GM23338 (cell line): ENCODE measurements at regions not wholly inside any gene's neighbourhood (a gene's known extent, or its start where the extent isn't known, plus 50 kb on each side); places are given as distances from the start of the nearest gene placed in this dataset.

Experiments used
- ATAC-seq: fragments of 200-7000 bp; cut with Tn5 transposase; 3 replicates; pipeline ENCODE4 v1.9.1; 2020
- DNase-seq: peaks from one replicate; pipeline ENCODE4 v3.0.0-alpha.2; 2015; ENCODE audit warnings: low spot score
- H2AFZ ChIP-seq: fragments of 200-600 bp; sonication (generic); 2 replicates; pipeline ENCODE4 v1.8.0; 2016; ENCODE audit warnings: antibody characterized with exemption, mild to moderate bottlenecking, moderate library complexity
- H3F3A ChIP-seq: fragments of 200-600 bp; sonication (generic); replicated peaks from 2 replicates; pipeline ENCODE4 v1.8.0; 2017; ENCODE audit warnings: antibody characterized with exemption, mixed run types, low read depth
- H3K27ac ChIP-seq: fragments of 200-600 bp; sonication (generic); 2 replicates; pipeline ENCODE4 v1.6.1; 2016; ENCODE audit warnings: low read depth
- H3K27me3 ChIP-seq: fragments of 200-600 bp; sonication (generic); 2 replicates; pipeline ENCODE4 v1.8.0; 2016; ENCODE audit warnings: mild to moderate bottlenecking, mixed run types, moderate library complexity; ENCODE audit not compliant: insufficient read depth
- H3K36me3 ChIP-seq: fragments of 200-600 bp; sonication (generic); 2 replicates; pipeline ENCODE4 v1.8.0; 2016; ENCODE audit warnings: mild to moderate bottlenecking; ENCODE audit not compliant: insufficient read depth
- H3K4me1 ChIP-seq: fragments of 200-600 bp; sonication (generic); 2 replicates; pipeline ENCODE4 v1.8.0; 2016; ENCODE audit warnings: mild to moderate bottlenecking, moderate library complexity; ENCODE audit not compliant: insufficient read depth
- H3K4me2 ChIP-seq: fragments of 200-600 bp; sonication (generic); 2 replicates; pipeline ENCODE4 v1.7.1; 2017; ENCODE audit warnings: mixed run types
- H3K4me3 ChIP-seq: fragments of 200-600 bp; sonication (generic); 2 replicates; pipeline ENCODE4 v1.6.1; 2016; ENCODE audit warnings: mixed run types
- H3K79me2 ChIP-seq: fragments of 200-600 bp; sonication (generic); replicated peaks from 2 replicates; pipeline ENCODE4 v1.8.0; 2017; ENCODE audit warnings: mild to moderate bottlenecking; ENCODE audit not compliant: insufficient read depth
- H3K9me2 ChIP-seq: fragments of 200-600 bp; sonication (generic); 2 replicates; pipeline ENCODE4 v1.8.0; 2017; ENCODE audit not compliant: insufficient read depth
- H4K20me1 ChIP-seq: fragments of 200-600 bp; sonication (generic); replicated peaks from 2 replicates; pipeline ENCODE4 v1.8.0; 2017; ENCODE audit warnings: mild to moderate bottlenecking; ENCODE audit not compliant: insufficient read depth
- H3K27ac Mint-ChIP-seq: 2 replicates; pipeline ENCODE4 v1.8.0; 2020; ENCODE audit warnings: inconsistent platforms, mild to moderate bottlenecking, moderate library complexity, mixed read lengths
- H3K27me3 Mint-ChIP-seq: 3 replicates; pipeline ENCODE4 v1.8.0; 2022; ENCODE audit warnings: low read depth, mild to moderate bottlenecking, moderate library complexity, mixed read lengths, inconsistent platforms; ENCODE audit not compliant: insufficient read depth, poor library complexity
- H3K36me3 Mint-ChIP-seq: 3 replicates; pipeline ENCODE4 v1.8.0; 2021; ENCODE audit warnings: low read depth, mild to moderate bottlenecking, inconsistent platforms, moderate library complexity, mixed read lengths
- H3K4me1 Mint-ChIP-seq: 3 replicates; pipeline ENCODE4 v1.8.0; 2020; ENCODE audit warnings: mild to moderate bottlenecking, inconsistent platforms, mixed read lengths
- H3K4me3 Mint-ChIP-seq: 3 replicates; pipeline ENCODE4 v1.8.0; 2021; ENCODE audit warnings: moderate library complexity, mild to moderate bottlenecking, inconsistent platforms, mixed read lengths
- H3K9me3 Mint-ChIP-seq: 3 replicates; pipeline ENCODE4 v1.8.0; 2020; ENCODE audit warnings: moderate library complexity, mild to moderate bottlenecking, inconsistent platforms, mixed read lengths
- CREB1 ChIP-seq: fragments of 250-450 bp; sonication (Bioruptor Pico); IDR thresholded peaks from 2 replicates; pipeline ENCODE4 v1.5.0; 2020; ENCODE audit warnings: low read depth, mild to moderate bottlenecking, moderate library complexity
- CTCF ChIP-seq, 2 experiments: fragments of 200-600 bp in 1 of 2; sonication (generic) in 1 of 2; conservative IDR thresholded peaks; 2 replicates each; pipeline versions ENCODE4 v1.5.1 to v1.6.1; 2016 to 2017; ENCODE audit warnings: antibody characterized with exemption in 2 of 2, low read depth in 2 of 2, mild to moderate bottlenecking in 2 of 2, moderate library complexity in 1 of 2
- EZH2 ChIP-seq: fragments of 200-600 bp; sonication (generic); IDR thresholded peaks from one replicate; pipeline ENCODE4 v1.8.0; 2017; ENCODE audit warnings: antibody characterized with exemption, mild to moderate bottlenecking, low read depth; ENCODE audit not compliant: unreplicated experiment
- EZH2phosphoT487 ChIP-seq: fragments of 200-600 bp; sonication (generic); IDR thresholded peaks from one replicate; pipeline ENCODE4 v1.8.1; 2018; ENCODE audit warnings: antibody characterized with exemption; ENCODE audit not compliant: unreplicated experiment
- JUNB ChIP-seq: IDR thresholded peaks from one replicate; pipeline ENCODE4 v1.6.1; 2016; ENCODE audit warnings: antibody characterized with exemption; ENCODE audit not compliant: unreplicated experiment
- NANOG ChIP-seq: IDR thresholded peaks from 2 replicates; pipeline ENCODE4 v1.6.1; 2016; ENCODE audit warnings: antibody characterized with exemption, borderline replicate concordance
- POLR2AphosphoS5 ChIP-seq: IDR thresholded peaks from 2 replicates; pipeline ENCODE4 v1.6.1; 2016; ENCODE audit warnings: antibody characterized with exemption, low read depth
- STAT1 ChIP-seq: IDR thresholded peaks from one replicate; pipeline ENCODE4 v1.6.1; 2016; ENCODE audit warnings: antibody characterized with exemption; ENCODE audit not compliant: unreplicated experiment
- ZNF114 ChIP-seq: fragments of 250-450 bp; sonication (Bioruptor Pico); IDR thresholded peaks from 2 replicates; pipeline ENCODE4 v1.5.0; 2020; ENCODE audit warnings: mild to moderate bottlenecking, moderate library complexity
- ZNF331 ChIP-seq: fragments of 250-450 bp; sonication (Bioruptor Pico); IDR thresholded peaks from 2 replicates; pipeline ENCODE4 v1.5.0; 2020; ENCODE audit warnings: low read depth, mild to moderate bottlenecking, moderate library complexity
- TF ChIP-seq, protein P1 (sequence below): IDR thresholded peaks from one replicate; pipeline ENCODE4 v1.6.1; 2018; ENCODE audit warnings: antibody characterized with exemption; ENCODE audit not compliant: unreplicated experiment
- TF ChIP-seq, protein P2 (sequence below): fragments of 250-450 bp; sonication (Bioruptor Pico); IDR thresholded peaks from 2 replicates; pipeline ENCODE4 v1.5.0; 2020; ENCODE audit warnings: mild to moderate bottlenecking, moderate library complexity
- TF ChIP-seq, protein P3 (sequence below): IDR thresholded peaks from 2 replicates; pipeline ENCODE4 v1.6.1; 2016; ENCODE audit warnings: antibody characterized with exemption

DNA sequence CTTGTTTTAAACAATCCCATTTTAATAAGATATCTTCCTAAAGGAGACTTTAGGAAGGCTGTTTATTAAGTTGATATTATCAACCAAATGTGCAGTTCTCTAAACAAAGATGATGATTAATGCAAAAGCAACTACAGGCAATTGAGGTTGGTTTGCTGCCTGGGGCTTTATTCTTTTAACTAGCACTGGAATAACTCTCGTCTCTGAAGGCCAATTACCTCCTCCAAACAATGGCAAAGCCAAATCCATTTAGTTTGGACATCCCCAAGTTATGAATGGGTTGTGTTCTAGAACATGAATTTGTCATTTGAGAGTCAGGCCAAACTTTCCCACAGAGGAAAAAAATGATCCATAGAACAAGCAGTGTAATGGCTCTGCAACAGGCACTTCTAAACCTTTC lies 114.1 kb downstream of the SLC16A9 start:
- H3K4me3 Mint-ChIP-seq = no peak overlapping the region
- no peaks in the 10 kb centered on the region; the same call in 2 of the 3 replicates for H3K9me3 Mint-ChIP-seq
- H3K9me2 ChIP-seq = no peaks in the 10 kb centered on the region
- H3K4me1 Mint-ChIP-seq = no peaks in the 10 kb centered on the region
- no peaks in the 10 kb centered on the region for H3K4me1 ChIP-seq
- no peaks in the 10 kb centered on the region for H3K36me3 Mint-ChIP-seq
- H3K79me2 ChIP-seq = no peaks in the 10 kb centered on the region
- H3K36me3 ChIP-seq = no peaks in the 10 kb centered on the region
- no peak overlapping the region for H3K27ac Mint-ChIP-seq
- no peak for TF ChIP-seq STAT1
- no peak for TF ChIP-seq EZH2phosphoT487
- TF ChIP-seq CREB1 (CRISPR knock-in tag) = no peak
- no peak for TF ChIP-seq ZNF331 (CRISPR knock-in tag)
- no peak for TF ChIP-seq CTCF (conservative IDR thresholded peaks at IDR 0.05; ENCODE audit: low read depth in 2 of 2)
- TF ChIP-seq ZNF114 (CRISPR knock-in tag) = no peak
- TF ChIP-seq, protein P1, sequence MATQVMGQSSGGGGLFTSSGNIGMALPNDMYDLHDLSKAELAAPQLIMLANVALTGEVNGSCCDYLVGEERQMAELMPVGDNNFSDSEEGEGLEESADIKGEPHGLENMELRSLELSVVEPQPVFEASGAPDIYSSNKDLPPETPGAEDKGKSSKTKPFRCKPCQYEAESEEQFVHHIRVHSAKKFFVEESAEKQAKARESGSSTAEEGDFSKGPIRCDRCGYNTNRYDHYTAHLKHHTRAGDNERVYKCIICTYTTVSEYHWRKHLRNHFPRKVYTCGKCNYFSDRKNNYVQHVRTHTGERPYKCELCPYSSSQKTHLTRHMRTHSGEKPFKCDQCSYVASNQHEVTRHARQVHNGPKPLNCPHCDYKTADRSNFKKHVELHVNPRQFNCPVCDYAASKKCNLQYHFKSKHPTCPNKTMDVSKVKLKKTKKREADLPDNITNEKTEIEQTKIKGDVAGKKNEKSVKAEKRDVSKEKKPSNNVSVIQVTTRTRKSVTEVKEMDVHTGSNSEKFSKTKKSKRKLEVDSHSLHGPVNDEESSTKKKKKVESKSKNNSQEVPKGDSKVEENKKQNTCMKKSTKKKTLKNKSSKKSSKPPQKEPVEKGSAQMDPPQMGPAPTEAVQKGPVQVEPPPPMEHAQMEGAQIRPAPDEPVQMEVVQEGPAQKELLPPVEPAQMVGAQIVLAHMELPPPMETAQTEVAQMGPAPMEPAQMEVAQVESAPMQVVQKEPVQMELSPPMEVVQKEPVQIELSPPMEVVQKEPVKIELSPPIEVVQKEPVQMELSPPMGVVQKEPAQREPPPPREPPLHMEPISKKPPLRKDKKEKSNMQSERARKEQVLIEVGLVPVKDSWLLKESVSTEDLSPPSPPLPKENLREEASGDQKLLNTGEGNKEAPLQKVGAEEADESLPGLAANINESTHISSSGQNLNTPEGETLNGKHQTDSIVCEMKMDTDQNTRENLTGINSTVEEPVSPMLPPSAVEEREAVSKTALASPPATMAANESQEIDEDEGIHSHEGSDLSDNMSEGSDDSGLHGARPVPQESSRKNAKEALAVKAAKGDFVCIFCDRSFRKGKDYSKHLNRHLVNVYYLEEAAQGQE = no peak
- TF ChIP-seq EZH2 = no peak
- TF ChIP-seq JUNB = no peak
- TF ChIP-seq POLR2AphosphoS5 = no peak
- TF ChIP-seq, protein P2, sequence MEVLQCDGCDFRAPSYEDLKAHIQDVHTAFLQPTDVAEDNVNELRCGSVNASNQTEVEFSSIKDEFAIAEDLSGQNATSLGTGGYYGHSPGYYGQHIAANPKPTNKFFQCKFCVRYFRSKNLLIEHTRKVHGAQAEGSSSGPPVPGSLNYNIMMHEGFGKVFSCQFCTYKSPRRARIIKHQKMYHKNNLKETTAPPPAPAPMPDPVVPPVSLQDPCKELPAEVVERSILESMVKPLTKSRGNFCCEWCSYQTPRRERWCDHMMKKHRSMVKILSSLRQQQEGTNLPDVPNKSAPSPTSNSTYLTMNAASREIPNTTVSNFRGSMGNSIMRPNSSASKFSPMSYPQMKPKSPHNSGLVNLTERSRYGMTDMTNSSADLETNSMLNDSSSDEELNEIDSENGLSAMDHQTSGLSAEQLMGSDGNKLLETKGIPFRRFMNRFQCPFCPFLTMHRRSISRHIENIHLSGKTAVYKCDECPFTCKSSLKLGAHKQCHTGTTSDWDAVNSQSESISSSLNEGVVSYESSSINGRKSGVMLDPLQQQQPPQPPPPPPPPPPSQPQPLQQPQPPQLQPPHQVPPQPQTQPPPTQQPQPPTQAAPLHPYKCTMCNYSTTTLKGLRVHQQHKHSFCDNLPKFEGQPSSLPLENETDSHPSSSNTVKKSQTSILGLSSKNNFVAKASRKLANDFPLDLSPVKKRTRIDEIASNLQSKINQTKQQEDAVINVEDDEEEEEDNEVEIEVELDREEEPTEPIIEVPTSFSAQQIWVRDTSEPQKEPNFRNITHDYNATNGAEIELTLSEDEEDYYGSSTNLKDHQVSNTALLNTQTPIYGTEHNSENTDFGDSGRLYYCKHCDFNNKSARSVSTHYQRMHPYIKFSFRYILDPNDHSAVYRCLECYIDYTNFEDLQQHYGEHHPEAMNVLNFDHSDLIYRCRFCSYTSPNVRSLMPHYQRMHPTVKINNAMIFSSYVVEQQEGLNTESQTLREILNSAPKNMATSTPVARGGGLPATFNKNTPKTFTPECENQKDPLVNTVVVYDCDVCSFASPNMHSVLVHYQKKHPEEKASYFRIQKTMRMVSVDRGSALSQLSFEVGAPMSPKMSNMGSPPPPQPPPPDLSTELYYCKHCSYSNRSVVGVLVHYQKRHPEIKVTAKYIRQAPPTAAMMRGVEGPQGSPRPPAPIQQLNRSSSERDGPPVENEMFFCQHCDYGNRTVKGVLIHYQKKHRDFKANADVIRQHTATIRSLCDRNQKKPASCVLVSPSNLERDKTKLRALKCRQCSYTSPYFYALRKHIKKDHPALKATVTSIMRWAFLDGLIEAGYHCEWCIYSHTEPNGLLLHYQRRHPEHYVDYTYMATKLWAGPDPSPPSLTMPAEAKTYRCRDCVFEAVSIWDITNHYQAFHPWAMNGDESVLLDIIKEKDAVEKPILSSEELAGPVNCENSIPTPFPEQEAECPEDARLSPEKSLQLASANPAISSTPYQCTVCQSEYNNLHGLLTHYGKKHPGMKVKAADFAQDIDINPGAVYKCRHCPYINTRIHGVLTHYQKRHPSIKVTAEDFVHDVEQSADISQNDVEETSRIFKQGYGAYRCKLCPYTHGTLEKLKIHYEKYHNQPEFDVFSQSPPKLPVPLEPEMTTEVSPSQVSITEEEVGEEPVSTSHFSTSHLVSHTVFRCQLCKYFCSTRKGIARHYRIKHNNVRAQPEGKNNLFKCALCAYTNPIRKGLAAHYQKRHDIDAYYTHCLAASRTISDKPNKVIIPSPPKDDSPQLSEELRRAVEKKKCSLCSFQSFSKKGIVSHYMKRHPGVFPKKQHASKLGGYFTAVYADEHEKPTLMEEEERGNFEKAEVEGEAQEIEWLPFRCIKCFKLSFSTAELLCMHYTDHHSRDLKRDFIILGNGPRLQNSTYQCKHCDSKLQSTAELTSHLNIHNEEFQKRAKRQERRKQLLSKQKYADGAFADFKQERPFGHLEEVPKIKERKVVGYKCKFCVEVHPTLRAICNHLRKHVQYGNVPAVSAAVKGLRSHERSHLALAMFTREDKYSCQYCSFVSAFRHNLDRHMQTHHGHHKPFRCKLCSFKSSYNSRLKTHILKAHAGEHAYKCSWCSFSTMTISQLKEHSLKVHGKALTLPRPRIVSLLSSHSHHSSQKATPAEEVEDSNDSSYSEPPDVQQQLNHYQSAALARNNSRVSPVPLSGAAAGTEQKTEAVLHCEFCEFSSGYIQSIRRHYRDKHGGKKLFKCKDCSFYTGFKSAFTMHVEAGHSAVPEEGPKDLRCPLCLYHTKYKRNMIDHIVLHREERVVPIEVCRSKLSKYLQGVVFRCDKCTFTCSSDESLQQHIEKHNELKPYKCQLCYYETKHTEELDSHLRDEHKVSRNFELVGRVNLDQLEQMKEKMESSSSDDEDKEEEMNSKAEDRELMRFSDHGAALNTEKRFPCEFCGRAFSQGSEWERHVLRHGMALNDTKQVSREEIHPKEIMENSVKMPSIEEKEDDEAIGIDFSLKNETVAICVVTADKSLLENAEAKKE (CRISPR knock-in tag) = no peak
- TF ChIP-seq, protein P3, sequence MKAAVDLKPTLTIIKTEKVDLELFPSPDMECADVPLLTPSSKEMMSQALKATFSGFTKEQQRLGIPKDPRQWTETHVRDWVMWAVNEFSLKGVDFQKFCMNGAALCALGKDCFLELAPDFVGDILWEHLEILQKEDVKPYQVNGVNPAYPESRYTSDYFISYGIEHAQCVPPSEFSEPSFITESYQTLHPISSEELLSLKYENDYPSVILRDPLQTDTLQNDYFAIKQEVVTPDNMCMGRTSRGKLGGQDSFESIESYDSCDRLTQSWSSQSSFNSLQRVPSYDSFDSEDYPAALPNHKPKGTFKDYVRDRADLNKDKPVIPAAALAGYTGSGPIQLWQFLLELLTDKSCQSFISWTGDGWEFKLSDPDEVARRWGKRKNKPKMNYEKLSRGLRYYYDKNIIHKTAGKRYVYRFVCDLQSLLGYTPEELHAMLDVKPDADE = no peak
- TF ChIP-seq NANOG = no peak
- no peaks in the 10 kb centered on the region for H3F3A ChIP-seq
- no peaks in the 10 kb centered on the region for H4K20me1 ChIP-seq
- ATAC-seq (no peak), DNase-seq (no peak)
- no peak overlapping the region for H3K4me2 ChIP-seq
- H3K27me3 Mint-ChIP-seq = no peaks in the 10 kb centered on the region
- no peaks in the 10 kb centered on the region for H3K27me3 ChIP-seq
- H3K27ac ChIP-seq = no peak overlapping the region
- no peak overlapping the region for H2AFZ ChIP-seq
- H3K4me3 ChIP-seq = no peak overlapping the region
